B cell (primary cell): ENCODE measurements at regions not wholly inside any gene's neighbourhood (a gene's known extent, or its start where the extent isn't known, plus 50 kb on each side); places are given as distances from the start of the nearest gene placed in this dataset.

Experiments
- CTCF ChIP-seq: fragments of 200-600 bp; IDR thresholded peaks from one replicate; pipeline ENCODE4 v1.8.0; 2022; ENCODE audit warnings: antibody characterized with exemption, mild to moderate bottlenecking
- EZH2 ChIP-seq: IDR thresholded peaks from 2 replicates; pipeline ENCODE4 v1.6.1; 2012; ENCODE audit warnings: borderline replicate concordance, low read depth, mild to moderate bottlenecking, moderate library complexity, low read length; ENCODE audit not compliant: insufficient read depth, poor library complexity, severe bottlenecking

- TF ChIP-seq CTCF = no peak
- TF ChIP-seq EZH2 = no peak
These were observed 447.0 kb upstream of the PKN2 start for GRCh38 chr1:88237058-88237457.
